Cardiac septum (tissue), 1 donor: ENCODE measurements at regions not wholly inside any gene's neighbourhood (a gene's known extent, or its start where the extent isn't known, plus 50 kb on each side); places are given as distances from the start of the nearest gene placed in this dataset.

Experiments used
- DNase-seq: peaks from one replicate; pipeline ENCODE4 v3.0.0-alpha.2; 2020; ENCODE audit warnings: low spot score
- intact Hi-C: fragments of 100-400 bp; cut with DNase I; formaldehyde crosslinking; loops from one replicate; pipeline ENCODE4 v1.14.0; 2022
- donor health status: DM: no; HTN: no; CAD: no.

DNA sequence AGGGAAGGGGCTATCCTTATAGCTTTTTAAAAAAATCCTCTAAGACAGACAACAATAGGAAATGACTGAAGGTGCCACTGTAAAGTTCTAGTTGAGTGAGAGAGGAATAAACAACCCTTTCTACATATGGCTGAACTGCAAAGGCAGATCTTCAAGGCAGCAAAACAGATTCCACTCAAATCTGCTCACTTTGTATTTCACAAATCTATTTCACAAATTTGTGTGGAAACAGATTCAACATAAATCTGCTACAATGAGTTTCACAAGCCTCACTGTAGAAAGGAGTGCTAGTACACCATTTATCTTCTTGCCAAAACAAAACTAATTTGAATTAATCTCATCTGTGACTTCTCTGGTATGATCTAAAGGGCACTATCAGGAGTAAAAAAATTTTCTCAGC is 451.3 kb downstream of the PLA2G4A start:
- no peak for DNase-seq

DNA sequence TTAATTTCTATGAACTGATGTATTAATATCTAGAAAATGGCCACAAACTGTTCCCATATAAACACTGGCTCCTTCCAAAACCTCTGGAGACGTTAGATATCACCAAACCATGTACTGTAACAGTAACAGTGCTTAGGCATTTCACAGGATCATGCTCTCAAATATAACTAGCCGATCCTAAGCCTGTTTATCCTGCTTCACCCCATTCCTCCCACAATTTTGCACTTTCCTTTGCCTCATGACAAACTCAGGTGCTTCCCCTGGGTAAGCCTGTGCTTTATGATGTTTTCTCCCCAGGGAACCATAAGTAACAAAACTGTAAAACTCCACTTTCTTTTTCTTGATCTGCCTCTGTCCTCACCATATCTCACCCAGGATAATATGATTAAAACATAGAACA is 452.3 kb downstream of the PLA2G4A start:
- intact Hi-C loops, result no loop called here
- DNase-seq, result no peak

More for the DNA sequence above, 451.3 kb downstream of the PLA2G4A start:
- intact Hi-C loops, result no loop called here

DNA sequence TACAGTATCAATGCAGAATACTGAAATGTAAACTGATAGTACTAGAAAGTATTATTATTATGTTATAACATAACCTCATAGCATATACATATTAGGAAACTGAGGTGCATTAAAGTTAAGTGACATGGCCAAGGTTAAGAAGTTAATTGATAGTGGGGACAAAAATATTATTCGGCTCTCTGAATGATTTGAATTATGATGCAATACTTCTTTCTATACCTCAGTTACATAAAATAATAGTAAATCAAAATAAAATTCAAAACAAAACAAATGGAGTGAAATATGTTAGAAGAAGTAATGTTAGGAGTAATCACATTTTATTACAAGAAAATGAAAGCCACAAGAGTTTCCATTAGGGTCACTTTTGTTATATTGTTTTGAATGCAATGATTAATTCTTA is 455.2 kb downstream of the PLA2G4A start:
- intact Hi-C loops, result no loop called here
- DNase-seq, result no peak

DNA sequence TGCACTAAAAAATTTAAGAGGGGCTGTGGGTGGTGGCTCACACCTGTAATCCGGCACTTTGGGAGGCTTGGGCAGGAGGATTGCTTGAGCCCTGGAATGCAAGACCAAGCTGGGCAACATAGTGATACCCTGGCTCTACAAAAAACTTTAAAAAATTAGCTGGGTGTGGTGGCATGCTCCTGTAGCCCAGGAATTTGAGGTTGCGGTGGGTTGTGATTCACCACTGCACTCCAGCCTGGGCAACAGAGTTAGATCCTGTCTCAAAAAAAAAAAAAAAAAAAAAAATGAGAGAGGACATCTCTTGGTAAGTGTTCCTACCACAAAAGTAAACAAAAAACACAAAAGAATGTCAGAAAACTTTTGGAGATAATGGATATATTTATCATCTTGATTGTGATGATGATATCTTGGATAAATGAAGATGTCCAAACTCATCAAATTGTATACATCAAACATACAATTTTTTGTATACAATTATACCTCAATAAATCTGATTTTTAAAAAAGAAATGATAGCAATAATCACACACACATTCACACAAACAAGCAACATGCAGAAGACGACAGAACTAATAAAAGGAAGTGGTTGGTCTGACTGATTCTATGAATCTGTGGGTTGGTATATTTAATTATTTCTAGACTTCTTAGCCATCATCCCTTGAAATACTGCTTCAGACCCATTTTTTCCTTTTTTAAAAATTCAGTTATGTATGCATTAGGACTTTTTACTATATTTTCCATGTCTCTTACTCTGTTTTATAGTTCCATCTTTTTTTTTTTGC is 465.9 kb downstream of the PLA2G4A start:
- no peak for DNase-seq
- intact Hi-C loops, result no loop called here

DNA sequence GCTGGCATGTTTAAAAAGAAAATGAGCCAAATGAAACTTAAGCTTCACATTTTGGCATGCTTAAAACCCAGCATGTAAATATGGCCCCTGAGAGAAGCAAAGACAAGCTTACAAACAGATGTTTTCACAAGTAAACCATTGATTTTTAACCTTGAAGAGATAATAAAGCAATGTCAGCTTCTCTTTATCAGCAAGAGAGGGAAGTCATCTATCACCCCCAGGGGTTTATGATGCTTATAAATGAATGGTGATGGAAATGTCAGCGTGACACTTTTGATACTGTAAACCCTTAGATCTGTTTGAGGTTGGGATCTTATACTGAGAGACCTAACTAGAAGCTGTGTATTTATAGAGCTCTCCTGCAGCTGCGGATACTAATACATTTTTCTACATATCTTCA is 471.3 kb downstream of the PLA2G4A start:
- intact Hi-C loops, result no loop called here
- DNase-seq, result no peak

DNA sequence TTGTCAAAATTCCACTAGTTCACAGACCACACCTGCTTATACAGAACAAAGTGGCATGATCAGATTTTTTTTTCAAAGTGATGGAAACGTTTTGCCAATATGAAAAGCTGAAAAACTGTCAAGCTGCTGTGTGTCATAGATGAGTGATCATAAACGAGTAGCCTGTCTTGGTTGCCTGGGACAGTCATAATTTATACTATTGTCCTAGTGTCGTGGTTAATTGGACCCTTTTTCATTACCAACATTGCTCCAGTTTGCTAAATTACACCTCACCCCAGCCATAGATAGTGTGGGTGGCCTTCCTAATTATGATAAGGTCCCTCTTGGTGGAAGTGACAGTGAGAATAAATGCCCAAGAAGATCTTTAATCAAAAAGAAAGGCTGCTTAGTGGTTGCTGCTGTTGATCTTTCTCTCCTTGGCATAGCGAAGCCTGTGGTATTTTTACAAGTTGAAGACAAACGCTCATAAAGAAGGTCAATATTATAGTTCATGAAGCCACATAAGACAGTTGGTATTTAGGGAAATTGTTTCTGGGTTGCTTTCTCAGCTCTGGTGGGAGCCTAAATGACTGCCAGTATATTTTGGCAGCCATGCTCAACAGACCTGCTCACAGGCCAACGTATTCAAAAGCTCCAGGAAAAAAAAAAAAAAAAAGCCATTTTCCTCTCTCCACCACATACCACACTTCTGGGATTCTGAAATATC is 478.1 kb downstream of the PLA2G4A start:
- intact Hi-C loops, result no loop called here
- no peak for DNase-seq

DNA sequence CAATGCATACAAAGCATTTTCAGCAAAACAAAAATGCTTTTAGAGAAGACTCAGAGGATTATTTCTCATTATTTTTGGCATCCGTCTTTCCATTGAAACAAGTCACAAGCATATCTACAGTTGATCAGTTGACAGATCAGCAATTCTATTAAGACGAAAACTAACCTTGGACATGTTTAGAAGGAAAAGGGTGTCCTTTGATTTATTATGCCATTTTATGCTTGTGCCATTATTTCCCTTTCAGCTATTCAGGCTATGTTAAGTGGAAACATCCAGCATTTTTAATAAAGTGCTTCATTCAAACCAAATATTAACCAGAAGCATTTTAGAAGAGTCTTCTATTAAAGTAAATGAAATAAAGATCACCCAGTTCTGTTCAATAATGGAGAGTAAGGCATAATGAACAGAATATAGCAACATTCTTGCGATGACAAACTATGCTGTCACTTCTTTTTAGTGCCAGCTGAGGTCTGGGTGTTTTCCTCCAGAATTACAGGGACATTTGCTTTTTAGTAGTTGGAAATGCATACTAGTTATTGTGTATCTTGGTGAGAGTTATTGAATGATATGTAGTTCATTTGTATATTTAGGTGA is 481.4 kb downstream of the PLA2G4A start:
- intact Hi-C loops, result no loop called here
- DNase-seq, result no peak

DNA sequence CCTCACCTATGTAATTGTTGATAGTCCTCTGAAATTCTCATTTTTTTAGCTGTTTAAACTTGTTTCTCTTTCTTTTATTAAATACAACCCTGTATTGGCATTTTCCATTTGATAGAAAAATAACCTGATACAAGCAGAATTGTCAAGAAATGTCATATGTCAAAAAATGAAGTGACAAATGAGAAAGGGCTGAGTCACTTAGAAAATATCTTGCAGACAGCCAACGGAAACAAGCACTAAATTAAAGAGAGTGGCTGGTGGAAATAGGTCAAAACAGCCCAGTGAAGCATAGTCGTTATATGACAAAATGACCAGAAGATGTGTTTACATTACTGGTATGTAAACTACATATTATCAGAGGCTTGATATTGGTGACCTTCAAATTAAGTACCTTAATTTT is 484.4 kb downstream of the PLA2G4A start:
- intact Hi-C loops, result no loop called here
- no peak for DNase-seq

DNA sequence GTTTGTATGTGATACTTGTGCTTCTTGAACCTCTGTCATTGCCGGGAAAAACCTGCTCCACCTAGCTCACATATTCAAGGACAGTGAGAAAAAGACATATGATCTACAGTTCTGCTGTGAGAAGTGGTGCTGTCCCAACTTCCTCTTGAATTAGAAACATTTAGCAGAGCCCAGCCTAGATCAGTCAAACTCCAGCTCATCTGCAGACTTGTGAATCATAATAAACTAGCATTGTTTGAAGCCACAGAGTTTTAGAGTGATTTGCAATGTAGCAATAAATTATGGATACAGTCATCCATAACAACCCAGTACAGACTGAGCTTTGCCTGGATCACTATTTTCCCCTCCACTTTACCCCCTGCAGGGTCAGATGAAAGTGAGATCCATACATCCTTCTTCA is 497.8 kb downstream of the PLA2G4A start:
- no peak for DNase-seq
- intact Hi-C loops, result no loop called here

DNA sequence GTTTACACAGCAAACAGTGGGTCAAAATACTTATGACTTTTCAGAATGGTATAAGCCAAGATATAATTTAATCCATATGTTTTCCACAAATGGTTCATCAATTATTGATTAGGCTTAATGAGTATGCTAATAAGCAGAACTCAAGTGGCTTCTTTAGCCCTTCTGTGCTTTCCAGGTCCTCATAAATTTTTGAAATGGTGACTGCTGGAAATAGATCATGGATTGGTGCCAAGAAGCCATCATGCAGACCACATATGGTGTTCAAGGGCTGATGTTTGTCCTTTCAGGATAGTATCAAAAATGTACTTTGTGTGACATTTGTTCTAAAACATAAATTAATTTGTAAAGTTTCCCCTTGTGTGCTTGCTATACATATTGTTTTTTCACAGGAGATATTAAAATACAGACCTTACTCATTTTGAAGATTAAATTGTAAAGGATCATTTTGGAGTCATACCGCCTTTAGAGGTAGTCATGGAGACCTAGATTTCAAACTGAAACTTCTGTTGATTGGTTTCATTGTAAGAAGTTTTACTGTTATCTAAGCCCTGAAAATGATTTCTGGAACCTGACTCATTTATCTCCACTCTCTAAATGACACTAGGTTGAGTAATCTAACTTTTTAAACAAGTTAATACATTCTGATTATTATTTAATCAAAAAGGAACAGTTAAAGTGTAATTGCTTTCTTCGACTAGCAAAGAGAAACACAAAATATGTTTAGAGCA is 507.9 kb downstream of the PLA2G4A start:
- intact Hi-C loops, result no loop called here
- no peak for DNase-seq

DNA sequence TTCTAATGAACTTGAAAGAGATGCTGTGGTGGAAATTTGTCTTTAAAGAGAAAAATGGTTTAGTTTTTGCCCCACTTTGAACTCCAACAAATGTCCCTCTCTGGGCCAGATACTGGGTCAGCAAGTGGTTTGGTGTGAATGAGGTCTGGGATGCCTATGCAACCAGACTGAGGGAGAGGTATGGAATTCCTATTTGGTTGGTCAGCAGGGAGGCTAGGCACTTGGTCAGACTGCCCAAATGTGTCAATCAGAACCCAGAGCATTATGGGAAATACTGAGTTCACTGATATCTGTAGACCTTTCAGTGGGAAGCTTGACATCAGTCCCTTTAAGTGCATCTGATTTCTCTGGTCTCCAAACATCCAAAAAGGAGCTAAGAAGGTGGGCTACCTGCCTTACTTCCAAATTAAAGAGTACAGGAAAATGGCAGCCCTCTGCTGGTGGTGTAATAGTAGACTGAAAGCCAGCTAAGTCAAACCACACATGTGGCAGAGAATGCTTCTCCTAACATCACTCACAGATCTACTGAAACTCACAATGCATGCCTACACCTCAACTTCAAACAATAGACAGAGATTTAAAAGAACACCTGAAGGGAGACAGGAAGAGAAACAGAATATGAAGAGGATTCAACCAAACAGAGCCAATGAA is 510.1 kb downstream of the PLA2G4A start:
- intact Hi-C loops, result no loop called here
- DNase-seq, result no peak

DNA sequence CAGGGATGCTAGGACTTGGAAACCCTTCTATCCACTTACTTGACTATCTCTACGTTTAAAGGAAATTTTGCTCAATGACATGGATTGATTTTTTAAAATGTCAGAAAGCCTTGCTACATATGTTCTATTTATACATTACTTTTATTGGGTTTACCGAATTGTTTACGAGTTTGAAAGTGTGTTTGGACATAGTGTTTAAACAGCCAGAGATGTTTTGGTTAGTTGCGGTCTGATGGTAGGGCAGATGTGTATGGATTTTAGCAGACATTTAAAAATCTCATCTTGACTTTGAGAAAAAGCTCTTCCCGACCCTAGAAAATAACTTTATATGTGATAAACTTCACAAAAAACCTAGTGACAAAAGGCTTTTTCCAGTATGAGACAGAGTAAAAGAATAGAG is 513.7 kb downstream of the PLA2G4A start:
- intact Hi-C loops, result no loop called here

DNA sequence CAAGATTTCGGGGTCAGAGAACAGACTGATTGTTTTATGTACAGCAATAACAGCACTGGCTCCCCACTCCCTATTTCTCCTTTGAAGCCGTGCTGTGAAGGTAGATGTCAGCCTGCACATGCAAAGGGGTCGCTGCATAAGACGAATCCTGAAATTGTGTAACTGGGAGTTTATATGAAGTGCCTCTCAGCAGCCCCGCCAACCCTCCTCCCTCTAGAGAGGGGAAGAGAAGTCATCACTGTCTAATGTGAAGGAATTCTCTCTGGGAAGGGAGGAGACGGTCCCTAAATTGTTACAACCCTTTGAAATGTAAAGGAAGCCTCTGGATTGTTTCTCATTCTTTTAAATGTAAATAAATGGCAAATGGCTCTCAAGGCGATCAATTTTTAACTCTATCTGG is 545.3 kb downstream of the PLA2G4A start:
- intact Hi-C loops, result no loop called here
- no peak for DNase-seq

More for the DNA sequence above, 513.7 kb downstream of the PLA2G4A start:
- no peak for DNase-seq

DNA sequence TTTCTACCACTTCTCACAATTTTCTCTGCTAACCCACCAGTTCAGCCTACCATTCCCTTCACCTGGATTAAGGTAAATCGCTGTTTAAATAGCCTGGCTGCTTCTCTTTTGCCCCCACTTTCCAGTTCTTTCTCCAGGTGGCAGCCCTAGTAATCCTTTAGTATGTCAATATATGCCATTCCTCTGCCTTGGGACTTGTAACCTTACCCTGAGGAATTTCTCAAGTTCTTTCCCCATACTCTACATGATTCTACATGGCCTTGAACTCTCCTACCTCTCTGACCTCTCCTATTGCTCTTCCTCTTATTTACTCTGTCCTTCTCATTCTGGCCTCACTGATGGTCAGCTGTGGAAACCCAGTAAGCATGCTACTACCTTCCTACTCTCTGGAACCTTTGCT is 546.0 kb downstream of the PLA2G4A start:
- intact Hi-C loops, result no loop called here
- no peak for DNase-seq

DNA sequence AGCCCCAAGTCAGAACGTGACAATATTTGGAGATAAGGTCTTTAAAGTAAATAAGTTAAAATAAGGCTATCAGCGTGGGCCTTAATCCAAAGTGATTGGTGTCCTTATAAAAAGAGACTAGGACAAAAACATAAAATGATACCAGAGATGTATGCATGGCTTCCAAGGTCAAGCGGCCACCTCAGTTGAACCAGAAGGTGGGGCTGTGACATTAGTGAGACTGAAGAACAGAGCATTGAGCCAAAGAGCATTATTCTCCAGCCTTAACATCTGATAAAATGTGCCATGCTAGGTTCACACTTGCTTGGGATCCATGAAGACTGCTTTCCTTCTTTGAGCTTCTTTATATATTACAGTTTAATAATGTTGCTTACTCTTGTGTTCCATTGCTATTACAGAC is 554.6 kb downstream of the PLA2G4A start:
- no peak for DNase-seq
- intact Hi-C loops, result no loop called here

DNA sequence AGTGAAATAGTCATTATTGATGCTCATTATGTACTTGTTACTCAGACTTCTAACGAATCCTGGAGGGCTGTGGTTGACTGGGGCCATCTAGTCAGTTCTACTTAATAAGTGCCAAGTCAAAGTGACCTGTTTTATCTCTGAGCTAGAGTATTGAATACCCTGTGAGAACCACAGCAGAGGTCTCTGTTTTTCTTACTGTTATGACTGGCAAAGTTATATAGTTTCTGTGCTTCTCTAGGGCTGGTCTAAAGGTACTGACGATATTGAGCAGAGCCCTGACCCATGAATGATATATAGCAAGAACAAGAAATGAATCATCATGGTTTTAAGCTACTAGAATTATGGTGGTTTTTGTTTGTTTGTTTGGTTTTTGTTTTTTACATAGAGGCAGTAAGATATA is 555.8 kb downstream of the PLA2G4A start:
- DNase-seq, result no peak

DNA sequence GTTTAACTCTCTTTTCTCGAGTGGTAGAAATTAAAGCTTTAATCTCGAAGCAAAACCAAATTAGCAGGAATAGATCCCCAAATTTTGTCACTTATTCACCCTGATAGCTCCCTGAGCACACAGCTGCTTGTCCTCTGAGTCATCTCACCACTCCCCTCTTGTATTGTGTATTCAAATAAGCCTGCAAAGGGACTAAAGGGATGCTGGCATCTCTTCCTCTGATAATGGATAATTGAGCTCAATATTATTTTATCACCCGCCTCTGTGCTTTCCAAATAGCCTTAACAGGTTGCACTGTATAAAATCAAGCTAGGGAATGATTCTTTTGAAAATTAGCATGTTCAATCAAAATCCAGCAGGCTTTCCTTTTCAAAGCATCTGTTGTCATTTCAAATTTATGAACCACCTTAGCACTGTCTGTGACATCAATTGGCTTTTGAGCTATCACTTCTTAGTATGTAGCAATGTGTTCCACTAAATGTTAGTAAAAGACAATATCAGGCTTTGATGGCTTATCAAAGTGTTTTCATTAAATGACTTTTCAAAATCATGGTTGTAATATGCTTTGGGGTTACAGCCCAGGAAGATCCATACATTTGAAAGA is 561.6 kb downstream of the PLA2G4A start:
- DNase-seq, result no peak
- intact Hi-C loops, result no loop called here

More for the DNA sequence above, 555.8 kb downstream of the PLA2G4A start:
- intact Hi-C loops, result no loop called here

DNA sequence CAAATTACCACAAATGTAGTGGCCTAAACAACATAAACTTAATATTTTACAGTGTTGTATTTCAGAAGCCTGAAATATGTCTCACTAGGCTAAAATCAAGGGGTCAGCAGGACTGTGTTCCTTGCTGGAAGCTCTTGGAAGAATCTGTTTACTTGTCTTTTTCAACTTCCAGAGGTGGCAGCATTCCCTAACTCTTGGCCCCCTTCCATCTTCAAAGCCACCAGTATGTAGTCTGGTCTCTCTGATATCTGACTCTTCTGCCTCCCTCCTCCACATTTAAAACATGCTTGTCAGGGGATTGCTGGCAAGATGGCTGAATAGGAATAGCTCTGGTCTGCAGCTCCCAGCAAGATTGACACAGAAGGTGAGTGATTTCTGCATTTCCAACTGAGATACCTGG is 567.5 kb downstream of the PLA2G4A start:
- no peak for DNase-seq
- intact Hi-C loops, result no loop called here
